ENCODE measurements at regions not wholly inside any gene's neighbourhood (a gene's known extent, or its start where the extent isn't known, plus 50 kb on each side); places are given as distances from the start of the nearest gene placed in this dataset.

DNA sequence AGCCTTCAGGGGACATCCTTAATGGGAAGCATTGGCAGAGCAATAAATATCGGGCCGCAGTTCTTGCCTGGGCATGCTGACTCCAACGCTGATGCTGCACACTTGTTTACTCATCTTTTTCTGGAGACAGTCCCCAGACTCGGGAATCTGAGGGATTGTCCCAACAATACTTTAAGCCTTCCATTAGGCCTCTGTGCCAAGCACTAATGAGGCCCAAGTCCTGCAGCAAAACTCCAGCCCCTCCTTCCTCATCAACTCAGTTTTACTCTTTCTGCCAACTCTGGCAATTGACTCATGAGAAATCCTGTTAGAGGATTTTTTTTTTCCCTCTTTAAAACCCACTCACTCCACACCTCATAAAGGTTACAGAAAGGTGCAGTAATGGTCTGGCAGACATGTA, 233.4 kb upstream of the PELI2 start:
- ATAC-seq (no peak), DNase-seq (no peak)
- Histone ChIP-seq H3K36me3 (no peaks in the 10 kb centered on the region), H3K4me3 (no peak overlapping the region), H3K27ac (no peak overlapping the region), H3K27me3 (ENCODE audit: low read depth) (no peaks in the 10 kb centered on the region), H3K9me3 (no peaks in the 10 kb centered on the region), H3K4me1 (no peaks in the 10 kb centered on the region)
- TF ChIP-seq, protein P1, sequence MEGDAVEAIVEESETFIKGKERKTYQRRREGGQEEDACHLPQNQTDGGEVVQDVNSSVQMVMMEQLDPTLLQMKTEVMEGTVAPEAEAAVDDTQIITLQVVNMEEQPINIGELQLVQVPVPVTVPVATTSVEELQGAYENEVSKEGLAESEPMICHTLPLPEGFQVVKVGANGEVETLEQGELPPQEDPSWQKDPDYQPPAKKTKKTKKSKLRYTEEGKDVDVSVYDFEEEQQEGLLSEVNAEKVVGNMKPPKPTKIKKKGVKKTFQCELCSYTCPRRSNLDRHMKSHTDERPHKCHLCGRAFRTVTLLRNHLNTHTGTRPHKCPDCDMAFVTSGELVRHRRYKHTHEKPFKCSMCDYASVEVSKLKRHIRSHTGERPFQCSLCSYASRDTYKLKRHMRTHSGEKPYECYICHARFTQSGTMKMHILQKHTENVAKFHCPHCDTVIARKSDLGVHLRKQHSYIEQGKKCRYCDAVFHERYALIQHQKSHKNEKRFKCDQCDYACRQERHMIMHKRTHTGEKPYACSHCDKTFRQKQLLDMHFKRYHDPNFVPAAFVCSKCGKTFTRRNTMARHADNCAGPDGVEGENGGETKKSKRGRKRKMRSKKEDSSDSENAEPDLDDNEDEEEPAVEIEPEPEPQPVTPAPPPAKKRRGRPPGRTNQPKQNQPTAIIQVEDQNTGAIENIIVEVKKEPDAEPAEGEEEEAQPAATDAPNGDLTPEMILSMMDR (IDR thresholded peaks at IDR 0.05), result no peak
- intact Hi-C loops (cut with DNase I), result no loop called here

DNA sequence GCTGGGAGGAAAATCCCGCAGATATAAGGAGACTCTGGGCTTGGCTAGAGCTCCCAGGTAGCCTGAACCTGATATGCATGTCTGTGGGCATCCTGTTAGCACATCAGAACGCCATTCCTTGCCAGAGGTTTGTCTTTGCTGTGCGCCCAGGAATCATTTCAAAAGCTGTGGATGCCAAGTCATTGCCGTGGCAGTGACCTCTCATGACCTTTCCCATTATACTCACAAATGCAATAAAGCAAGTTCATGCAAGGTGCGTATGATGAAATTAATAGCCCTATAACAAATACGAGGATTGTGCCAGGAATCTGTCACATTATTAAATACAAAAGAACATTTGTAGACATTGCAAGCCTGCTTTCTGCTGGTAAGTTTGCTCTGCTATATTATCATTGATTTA, 229.1 kb upstream of the PELI2 start:
- DNase-seq (no peak), ATAC-seq (no peak)
- Histone ChIP-seq H3K36me3 (no peaks in the 10 kb centered on the region), H3K4me1 (no peaks in the 10 kb centered on the region), H3K9me3 (no peaks in the 10 kb centered on the region), H3K27me3 (ENCODE audit: low read depth) (no peaks in the 10 kb centered on the region), H3K27ac (no peak overlapping the region), H3K4me3 (no peak overlapping the region)
- TF ChIP-seq, protein P1 (IDR thresholded peaks at IDR 0.05), result no peak
- intact Hi-C loops (cut with DNase I), result no loop called here

DNA sequence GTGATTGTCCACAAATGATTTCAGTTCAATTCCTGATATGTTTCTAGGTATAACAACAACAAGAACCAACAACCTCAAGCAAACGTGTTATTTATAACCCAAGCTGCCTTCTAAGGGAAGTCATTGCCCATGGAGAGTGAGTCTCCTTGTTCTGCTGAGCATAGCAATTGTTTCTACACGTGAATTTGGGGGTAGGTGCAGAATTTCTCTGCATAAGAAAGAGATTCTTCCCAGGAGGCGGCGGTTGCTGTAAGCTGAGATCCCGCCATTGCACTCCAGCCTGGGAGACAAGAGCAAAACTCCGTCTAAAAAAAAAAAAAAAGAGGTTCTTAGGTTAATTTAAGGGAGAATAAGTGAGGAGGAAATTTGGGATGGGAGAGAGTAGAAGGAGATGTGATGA, 226.5 kb upstream of the PELI2 start:
- H3K4me3 ChIP-seq, result no peak overlapping the region
- H3K27ac ChIP-seq, result no peak overlapping the region
- TF ChIP-seq, protein P1 (IDR thresholded peaks at IDR 0.05), result no peak
- intact Hi-C loops (cut with DNase I), result no loop called here
- H3K27me3 ChIP-seq (ENCODE audit: low read depth), result no peaks in the 10 kb centered on the region
- no peaks in the 10 kb centered on the region for H3K4me1 ChIP-seq
- no peaks in the 10 kb centered on the region for H3K9me3 ChIP-seq
- DNase-seq (no peak), ATAC-seq (no peak)
- no peaks in the 10 kb centered on the region for H3K36me3 ChIP-seq

DNA sequence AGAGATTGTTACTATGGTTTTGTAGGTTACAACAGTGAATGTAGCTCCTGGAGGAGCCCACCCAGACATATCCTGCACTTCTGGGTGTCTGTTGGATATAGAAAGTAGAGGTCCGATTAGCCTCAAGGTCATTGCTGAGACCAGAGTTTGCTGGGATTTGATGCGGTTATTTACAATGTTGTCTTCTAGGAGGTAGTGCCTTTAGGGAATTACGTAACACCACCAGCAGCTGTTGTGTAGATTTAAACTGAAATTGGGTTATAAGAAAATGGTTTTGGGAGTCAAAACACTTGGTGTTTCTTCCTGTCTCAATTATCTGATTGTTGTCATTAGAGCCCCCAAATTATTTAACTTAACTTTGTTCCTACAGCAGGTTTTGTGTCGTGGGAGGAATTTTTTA, 225.3 kb upstream of the PELI2 start:
- no peaks in the 10 kb centered on the region for H3K9me3 ChIP-seq
- H3K4me1 ChIP-seq, result no peaks in the 10 kb centered on the region
- H3K36me3 ChIP-seq, result no peaks in the 10 kb centered on the region
- TF ChIP-seq, protein P1 (IDR thresholded peaks at IDR 0.05), result no peak
- no peak overlapping the region for H3K27ac ChIP-seq
- H3K27me3 ChIP-seq (ENCODE audit: low read depth), result no peaks in the 10 kb centered on the region
- intact Hi-C loops (cut with DNase I), result no loop called here
- H3K4me3 ChIP-seq, result no peak overlapping the region
- no peak for DNase-seq
- no peak for ATAC-seq

DNA sequence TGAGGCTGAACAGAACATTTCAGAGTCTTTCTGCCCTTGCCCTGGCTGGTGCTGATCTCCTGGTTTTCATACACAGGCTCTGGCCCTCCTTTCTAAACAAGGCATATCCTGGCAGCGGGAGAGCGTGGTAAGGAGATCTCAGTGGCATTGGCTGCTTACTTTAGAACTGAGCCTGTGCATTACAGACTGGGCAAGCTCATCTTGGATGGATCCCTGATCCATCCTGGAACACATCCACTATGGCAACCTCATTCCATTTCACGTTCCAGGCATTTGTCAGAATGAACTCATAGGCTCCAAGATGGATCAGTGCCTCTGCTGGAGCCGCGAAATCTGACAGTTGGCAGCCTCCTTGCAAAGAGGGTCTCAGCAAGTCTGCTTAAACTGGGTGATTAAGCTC, 224.5 kb upstream of the PELI2 start:
- Histone ChIP-seq H3K36me3 (no peaks in the 10 kb centered on the region), H3K27ac (no peak overlapping the region), H3K4me1 (no peaks in the 10 kb centered on the region), H3K4me3 (no peak overlapping the region), H3K27me3 (ENCODE audit: low read depth) (no peaks in the 10 kb centered on the region), H3K9me3 (no peaks in the 10 kb centered on the region)
- intact Hi-C loops (cut with DNase I), result no loop called here
- TF ChIP-seq, protein P1 (IDR thresholded peaks at IDR 0.05), result no peak
- DNase-seq (no peak), ATAC-seq (no peak)

DNA sequence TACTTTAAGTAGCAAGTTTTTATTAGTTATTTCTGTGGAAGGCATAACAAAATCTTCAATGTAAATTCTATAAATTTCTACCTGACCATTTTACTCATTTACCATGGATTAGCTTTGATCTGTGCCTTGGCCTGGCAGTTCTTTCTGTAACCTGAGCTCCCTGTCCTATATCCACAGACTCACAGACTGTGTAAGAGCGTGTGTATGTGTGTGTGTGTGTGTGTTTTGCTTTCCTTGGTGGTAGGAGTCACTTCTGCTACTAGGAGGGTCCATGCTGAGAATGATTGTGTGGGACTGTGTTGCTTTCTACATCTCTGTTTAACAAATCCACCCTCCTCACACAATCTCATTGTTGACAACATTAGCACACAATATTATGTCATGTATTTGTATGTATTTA, 221.2 kb upstream of the PELI2 start:
- H3K27ac ChIP-seq, result no peak overlapping the region
- no peaks in the 10 kb centered on the region for H3K27me3 ChIP-seq (ENCODE audit: low read depth)
- no peak overlapping the region for H3K4me3 ChIP-seq
- DNase-seq (no peak), ATAC-seq (no peak)
- TF ChIP-seq, protein P1 (IDR thresholded peaks at IDR 0.05), result no peak
- H3K9me3 ChIP-seq, result no peaks in the 10 kb centered on the region
- no peaks in the 10 kb centered on the region for H3K4me1 ChIP-seq
- H3K36me3 ChIP-seq, result no peaks in the 10 kb centered on the region
- intact Hi-C loops (cut with DNase I), result no loop called here

Data from lower lobe of right lung (tissue), 2 donors.